HUES64 (cell line): ENCODE measurements at regions not wholly inside any gene's neighbourhood (a gene's known extent, or its start where the extent isn't known, plus 50 kb on each side); places are given as distances from the start of the nearest gene placed in this dataset.

Source experiments
- H3K27ac ChIP-seq: 2 replicates; pipeline ENCODE4 v1.7.0; 2013; ENCODE audit warnings: low read depth, low read length, inconsistent platforms
- H3K27me3 ChIP-seq: 2 replicates; pipeline ENCODE4 v1.6.1; 2013; ENCODE audit warnings: mild to moderate bottlenecking, low read length; ENCODE audit not compliant: insufficient read depth
- H3K36me3 ChIP-seq: 2 replicates; pipeline ENCODE4 v1.6.1; 2013; ENCODE audit warnings: mild to moderate bottlenecking, low read length; ENCODE audit not compliant: insufficient read depth
- H3K4me1 ChIP-seq: 2 replicates; pipeline ENCODE4 v1.6.1; 2013; ENCODE audit warnings: mild to moderate bottlenecking, low read length, moderate library complexity; ENCODE audit not compliant: insufficient read depth
- H3K4me3 ChIP-seq: 2 replicates; pipeline ENCODE4 v1.5.1; 2013; ENCODE audit warnings: mild to moderate bottlenecking, low read length, moderate library complexity
- H3K9ac ChIP-seq: 2 replicates; pipeline ENCODE4 v1.6.1; 2013; ENCODE audit warnings: mild to moderate bottlenecking, low read depth, low read length
- H3K9me3 ChIP-seq: 2 replicates; pipeline ENCODE4 v1.6.1; 2013; ENCODE audit warnings: low read depth, low read length; ENCODE audit not compliant: insufficient read depth
- WGBS: fragments of 150-250, 120-280 bp; methylation state at CpG from one replicate; pipeline ENCODE4 v1.1.7; 2013; ENCODE audit warnings: missing lambda C conversion rate; 5-methylcytosine and 5-hydroxymethylcytosine counted together

DNA sequence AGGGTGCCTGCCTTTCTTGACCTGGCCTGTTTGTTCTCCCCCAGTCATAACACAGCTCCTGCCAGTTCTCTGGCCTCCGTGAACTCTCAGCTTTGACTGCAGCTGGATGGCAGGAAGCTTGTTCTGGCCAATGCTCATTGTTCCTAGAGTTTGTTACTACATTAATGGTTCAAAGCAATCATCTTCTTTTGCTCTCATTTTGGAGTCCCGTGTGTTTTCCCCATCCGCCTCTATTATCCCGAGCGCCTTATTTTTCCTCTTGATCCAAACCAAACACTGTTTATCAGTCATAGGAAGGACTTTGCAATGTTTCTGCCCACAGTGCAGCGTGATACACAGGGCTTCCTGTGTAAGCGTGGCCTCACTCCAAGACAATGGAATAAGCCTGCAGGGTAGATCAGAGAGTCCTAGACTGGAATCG is 184.3 kb upstream of the APCDD1 start:
- Histone ChIP-seq H3K4me1 (no peaks in the 10 kb centered on the region), H3K9ac (no peak overlapping the region), H3K9me3 (no peaks in the 10 kb centered on the region), H3K27me3 (no peaks in the 10 kb centered on the region), H3K36me3 (no peaks in the 10 kb centered on the region), H3K4me3 (no peak overlapping the region), H3K27ac (no peak overlapping the region)
- 87% methylated on average over 8 of the region's 8 CpGs for WGBS

DNA sequence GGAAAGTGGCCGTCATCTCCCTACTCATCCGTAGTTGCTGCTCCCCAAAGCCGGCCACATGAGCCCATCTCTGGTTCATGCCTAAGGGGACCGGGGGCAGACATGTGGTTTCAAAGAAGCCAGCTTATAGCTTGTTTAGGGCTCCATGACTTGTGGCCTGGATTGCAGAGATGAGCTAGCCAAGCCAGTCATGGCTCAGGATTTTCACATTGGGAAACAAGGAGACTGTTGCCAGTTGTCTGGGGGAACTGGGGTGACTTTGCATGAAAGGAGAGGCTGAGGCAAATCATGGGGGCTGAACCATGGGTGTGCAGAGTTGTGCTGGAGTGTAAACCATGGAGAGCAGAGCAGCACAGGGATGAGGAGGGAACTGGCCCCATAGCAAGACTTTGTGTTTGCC is 183.0 kb upstream of the APCDD1 start:
- WGBS: 97% methylated on average over 4 of the region's 4 CpGs
- H3K27ac ChIP-seq: no peak overlapping the region
- H3K36me3 ChIP-seq: no peaks in the 10 kb centered on the region
- H3K9me3 ChIP-seq: no peaks in the 10 kb centered on the region
- H3K4me3 ChIP-seq: no peak overlapping the region
- H3K27me3 ChIP-seq: no peaks in the 10 kb centered on the region
- no peak overlapping the region for H3K9ac ChIP-seq
- no peaks in the 10 kb centered on the region for H3K4me1 ChIP-seq

DNA sequence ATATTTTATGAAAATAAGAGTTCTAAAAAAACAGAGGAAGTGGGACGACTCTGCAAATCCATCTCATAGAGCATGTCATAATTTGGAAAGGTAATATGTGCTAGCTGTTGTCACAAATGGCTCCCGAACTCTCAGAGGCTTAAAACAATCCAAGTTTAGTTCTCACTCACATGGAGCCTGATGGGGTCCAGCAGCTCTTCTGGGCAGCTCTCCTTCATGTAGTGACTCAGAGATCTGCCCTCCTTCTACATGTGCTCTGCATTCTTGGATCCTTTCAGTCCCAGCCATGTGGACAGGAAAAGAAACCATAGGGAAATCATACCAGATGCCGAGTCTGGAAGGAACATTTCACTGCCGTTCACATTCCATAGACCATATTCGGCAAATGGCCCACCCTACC is 180.1 kb upstream of the APCDD1 start:
- Histone ChIP-seq H3K27ac (no peak overlapping the region), H3K9me3 (no peaks in the 10 kb centered on the region), H3K36me3 (no peaks in the 10 kb centered on the region), H3K27me3 (no peaks in the 10 kb centered on the region), H3K4me3 (no peak overlapping the region), H3K4me1 (no peaks in the 10 kb centered on the region), H3K9ac (no peak overlapping the region)
- WGBS: 95% methylated on average over 5 of the region's 5 CpGs

- Histone ChIP-seq H3K36me3 (no peaks in the 10 kb centered on the region), H3K4me3 (no peak overlapping the region), H3K9ac (no peak overlapping the region), H3K4me1 (no peaks in the 10 kb centered on the region), H3K27me3 (no peaks in the 10 kb centered on the region), H3K9me3 (no peaks in the 10 kb centered on the region), H3K27ac (no peak overlapping the region)
- 90% methylated on average over 3 of the region's 3 CpGs for WGBS
Observed at GRCh38 chr18:10275486-10275885, 178.9 kb upstream of the APCDD1 start.

DNA sequence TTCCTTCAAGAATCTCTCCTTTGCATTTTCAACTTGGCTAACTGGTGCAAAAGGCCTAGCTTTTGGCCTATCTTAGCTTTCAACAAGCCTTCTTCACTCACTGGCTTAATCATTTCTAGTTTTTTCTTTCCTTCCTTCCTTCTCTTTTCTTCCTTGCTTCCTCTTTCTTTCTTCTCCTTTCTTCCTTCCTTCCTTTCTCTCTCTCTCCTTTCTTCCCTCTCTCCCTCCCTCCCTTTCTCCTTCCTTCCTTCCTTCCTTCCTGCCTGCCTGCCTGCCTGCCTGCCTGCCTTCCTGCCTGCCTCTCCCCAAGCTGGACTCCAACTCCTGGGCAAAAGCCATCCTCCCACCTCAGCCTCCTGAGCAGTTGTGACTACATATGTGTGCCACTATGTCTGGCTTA is 176.2 kb upstream of the APCDD1 start:
- Histone ChIP-seq H3K4me3 (no peak overlapping the region), H3K27ac (no peak overlapping the region), H3K27me3 (no peaks in the 10 kb centered on the region), H3K4me1 (no peaks in the 10 kb centered on the region), H3K9ac (no peak overlapping the region), H3K9me3 (no peaks in the 10 kb centered on the region), H3K36me3 (no peaks in the 10 kb centered on the region)

- WGBS: 95% methylated on average over 4 of the region's 4 CpGs
Observed at GRCh38 chr18:10279471-10279870, 175.0 kb upstream of the APCDD1 start.

GRCh38 chr18:10279905-10280644 is 174.4 kb upstream of the APCDD1 start:
- Histone ChIP-seq H3K4me1 (no peaks in the 10 kb centered on the region), H3K4me3 (no peak overlapping the region), H3K9ac (no peak overlapping the region), H3K27me3 (no peaks in the 10 kb centered on the region), H3K27ac (no peak overlapping the region), H3K36me3 (no peaks in the 10 kb centered on the region), H3K9me3 (no peaks in the 10 kb centered on the region)
- WGBS: 93% methylated on average over 8 of the region's 9 CpGs

More at GRCh38 chr18:10279471-10279870, 175.0 kb upstream of the APCDD1 start:
- H3K4me1 ChIP-seq: no peaks in the 10 kb centered on the region
- H3K36me3 ChIP-seq: no peaks in the 10 kb centered on the region
- no peaks in the 10 kb centered on the region for H3K27me3 ChIP-seq
- H3K4me3 ChIP-seq: no peak overlapping the region
- H3K9ac ChIP-seq: no peak overlapping the region
- no peak overlapping the region for H3K27ac ChIP-seq
- H3K9me3 ChIP-seq: no peaks in the 10 kb centered on the region

- Histone ChIP-seq H3K36me3 (no peaks in the 10 kb centered on the region), H3K4me3 (no peak overlapping the region), H3K27me3 (no peaks in the 10 kb centered on the region), H3K9ac (no peak overlapping the region), H3K9me3 (peaks cover 9% of the 10 kb centered on the region), H3K27ac (no peak overlapping the region), H3K4me1 (no peaks in the 10 kb centered on the region)
- WGBS: 84% methylated on average over 13 of the region's 13 CpGs
Observed at GRCh38 chr18:10284540-10285282, 169.7 kb upstream of the APCDD1 start.

- Histone ChIP-seq H3K9me3 (peaks cover 9% of the 10 kb centered on the region), H3K27ac (no peak overlapping the region), H3K4me1 (no peaks in the 10 kb centered on the region), H3K36me3 (no peaks in the 10 kb centered on the region), H3K9ac (no peak overlapping the region), H3K27me3 (no peaks in the 10 kb centered on the region), H3K4me3 (no peak overlapping the region)
- 96% methylated on average over 3 of the region's 3 CpGs for WGBS
Observed at GRCh38 chr18:10285283-10285640, 169.2 kb upstream of the APCDD1 start.

GRCh38 chr18:10286580-10287150 is 167.8 kb upstream of the APCDD1 start:
- H3K36me3 ChIP-seq: no peaks in the 10 kb centered on the region
- H3K27ac ChIP-seq: no peak overlapping the region
- H3K27me3 ChIP-seq: no peaks in the 10 kb centered on the region
- no peaks in the 10 kb centered on the region for H3K4me1 ChIP-seq
- H3K4me3 ChIP-seq: no peak overlapping the region
- peaks cover 9% of the 10 kb centered on the region for H3K9me3 ChIP-seq
- 92% methylated on average over 8 of the region's 8 CpGs for WGBS
- no peak overlapping the region for H3K9ac ChIP-seq

DNA sequence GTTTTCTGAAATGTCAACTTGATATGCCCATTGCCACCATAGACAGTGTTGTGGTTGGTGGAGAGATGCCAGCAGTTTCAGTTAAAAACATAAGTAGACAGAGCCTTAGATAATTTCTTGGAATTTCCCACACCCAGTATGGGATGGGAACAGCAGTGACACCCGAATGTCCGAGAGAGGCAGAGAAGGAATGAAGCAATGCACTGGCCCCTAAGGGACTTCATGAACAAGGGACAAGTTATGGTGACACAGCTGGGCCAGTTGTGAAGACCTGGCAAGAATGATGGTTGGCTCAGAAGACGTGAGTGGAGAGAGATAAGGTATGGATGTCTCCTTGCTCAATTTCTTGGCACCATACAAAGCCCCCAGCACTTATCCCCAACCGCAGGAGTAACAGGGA is 165.2 kb upstream of the APCDD1 start:
- WGBS: 93% methylated on average over 3 of the region's 4 CpGs
- H3K27ac ChIP-seq: no peak overlapping the region

More for the DNA sequence above, 165.2 kb upstream of the APCDD1 start:
- Histone ChIP-seq H3K4me1 (no peaks in the 10 kb centered on the region), H3K27me3 (no peaks in the 10 kb centered on the region), H3K9ac (no peak overlapping the region), H3K4me3 (no peak overlapping the region), H3K36me3 (no peaks in the 10 kb centered on the region), H3K9me3 (peaks cover 9% of the 10 kb centered on the region)
